ENCODE measurements at regions not wholly inside any gene's neighbourhood (a gene's known extent, or its start where the extent isn't known, plus 50 kb on each side); places are given as distances from the start of the nearest gene placed in this dataset.

GRCh38 chr21:35227786-35228185 is 178.7 kb upstream of the RUNX1 start:
- TF ChIP-seq CTCF (IDR thresholded peaks at IDR 0.05) (no peak), POLR2AphosphoS5 (IDR thresholded peaks at IDR 0.05) (no peak), EP300 (IDR thresholded peaks at IDR 0.05) (no peak)

All from suprapubic skin (tissue), 4 donors.